AG04449 (cell line): ENCODE measurements at regions not wholly inside any gene's neighbourhood (a gene's known extent, or its start where the extent isn't known, plus 50 kb on each side); places are given as distances from the start of the nearest gene placed in this dataset.

Source experiments
- CTCF ChIA-PET: fragments of 350-600 bp; formaldehyde crosslinking; extraction: SDS; loops from one replicate; lab custom pipeline; 2021; ENCODE audit warnings: antibody characterized with exemption; lab: Yijun Ruan, JAX
- POLR2A ChIA-PET: fragments of 400-600, 350-600 bp; formaldehyde crosslinking; extraction: SDS; loops from one replicate; lab custom pipeline; 2020; ENCODE audit warnings: antibody characterized with exemption, inconsistent platforms; lab: Yijun Ruan, JAX
- DNase-seq: peaks from one replicate; pipeline ENCODE4 v3.0.0-alpha.2; 2010; ENCODE audit warnings: low read depth, low spot score
- H3K4me3 ChIP-seq: 2 replicates; pipeline ENCODE4 v1.5.1; 2011; ENCODE audit warnings: low read depth, mild to moderate bottlenecking, control low read depth, low read length
- TF ChIP-seq, protein P1 (sequence below): IDR thresholded peaks from one replicate; pipeline ENCODE4 v1.5.1; 2011; ENCODE audit warnings: mild to moderate bottlenecking, moderate library complexity, low read length, control low read depth, inconsistent platforms; ENCODE audit not compliant: insufficient read depth; ENCODE audit errors: missing control alignments

DNA sequence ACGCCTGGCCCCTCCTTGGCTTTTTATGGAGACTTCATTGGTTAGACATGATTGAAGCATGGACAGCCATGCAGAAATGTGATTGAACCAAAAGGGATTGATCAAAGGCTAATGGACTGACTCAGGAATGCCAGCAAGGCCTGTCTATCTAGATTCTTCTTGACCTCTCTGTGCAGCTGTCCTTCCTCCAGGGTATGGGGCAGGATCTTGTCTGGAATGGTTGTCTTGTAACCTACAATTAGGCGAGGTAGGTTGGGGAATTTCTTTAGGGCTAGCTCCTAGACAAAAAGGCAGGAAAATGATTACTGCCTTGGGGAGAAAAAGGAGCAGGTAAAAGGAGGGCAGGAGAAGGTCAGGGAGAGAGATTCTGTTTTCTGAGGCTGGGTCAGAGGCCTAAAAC is 59.6 kb upstream of the INCENP start:
- TF ChIP-seq, protein P1, sequence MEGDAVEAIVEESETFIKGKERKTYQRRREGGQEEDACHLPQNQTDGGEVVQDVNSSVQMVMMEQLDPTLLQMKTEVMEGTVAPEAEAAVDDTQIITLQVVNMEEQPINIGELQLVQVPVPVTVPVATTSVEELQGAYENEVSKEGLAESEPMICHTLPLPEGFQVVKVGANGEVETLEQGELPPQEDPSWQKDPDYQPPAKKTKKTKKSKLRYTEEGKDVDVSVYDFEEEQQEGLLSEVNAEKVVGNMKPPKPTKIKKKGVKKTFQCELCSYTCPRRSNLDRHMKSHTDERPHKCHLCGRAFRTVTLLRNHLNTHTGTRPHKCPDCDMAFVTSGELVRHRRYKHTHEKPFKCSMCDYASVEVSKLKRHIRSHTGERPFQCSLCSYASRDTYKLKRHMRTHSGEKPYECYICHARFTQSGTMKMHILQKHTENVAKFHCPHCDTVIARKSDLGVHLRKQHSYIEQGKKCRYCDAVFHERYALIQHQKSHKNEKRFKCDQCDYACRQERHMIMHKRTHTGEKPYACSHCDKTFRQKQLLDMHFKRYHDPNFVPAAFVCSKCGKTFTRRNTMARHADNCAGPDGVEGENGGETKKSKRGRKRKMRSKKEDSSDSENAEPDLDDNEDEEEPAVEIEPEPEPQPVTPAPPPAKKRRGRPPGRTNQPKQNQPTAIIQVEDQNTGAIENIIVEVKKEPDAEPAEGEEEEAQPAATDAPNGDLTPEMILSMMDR = no peak
- DNase-seq = no peak
- no peak overlapping the region for H3K4me3 ChIP-seq
- ChIA-PET POLR2A (no interaction called here), CTCF (interaction anchor here (1.4 to 3.1 kb wide), 3 partner anchors 18 to 166 kb away, joined by 4 to 15 read pairs (median 5); no protein-coding TSS in a partner anchor)

DNA sequence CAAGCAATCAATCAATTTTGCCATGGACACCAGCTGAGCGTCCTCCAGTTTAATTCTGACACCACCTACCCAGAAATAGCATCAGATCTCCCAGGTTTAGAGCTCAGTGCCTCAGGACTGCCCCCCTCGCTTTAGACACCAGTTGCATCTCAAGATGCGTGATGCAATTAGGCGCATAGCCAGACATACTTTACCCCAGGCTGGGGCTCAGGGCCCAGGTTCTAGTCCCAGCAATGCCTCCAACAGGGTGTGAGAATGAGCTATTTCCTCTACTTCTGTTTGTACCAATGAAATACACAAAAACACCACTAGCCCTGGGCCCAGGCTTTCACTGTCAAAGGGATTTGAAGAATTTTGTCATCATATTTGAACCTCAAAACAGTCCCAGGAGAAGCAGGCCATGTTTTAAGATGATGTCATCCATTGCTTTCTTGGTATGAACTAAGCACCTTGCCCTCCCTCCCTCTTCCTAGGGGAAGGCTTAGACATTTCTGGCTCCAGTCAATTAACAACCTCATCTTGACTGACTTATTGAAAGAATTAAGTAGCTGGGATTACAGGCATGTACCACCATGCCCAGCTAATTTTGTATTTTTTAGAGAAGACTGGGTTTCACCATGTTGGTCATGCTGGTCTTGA is 61.5 kb upstream of the INCENP start:
- TF ChIP-seq, protein P1 = no peak
- H3K4me3 ChIP-seq = no peak overlapping the region
- CTCF ChIA-PET = interaction anchor here (3.1 kb wide), 1 partner anchor 19 kb away, joined by 15 read pairs; no protein-coding TSS in a partner anchor
- DNase-seq = no peak
- POLR2A ChIA-PET = no interaction called here

DNA sequence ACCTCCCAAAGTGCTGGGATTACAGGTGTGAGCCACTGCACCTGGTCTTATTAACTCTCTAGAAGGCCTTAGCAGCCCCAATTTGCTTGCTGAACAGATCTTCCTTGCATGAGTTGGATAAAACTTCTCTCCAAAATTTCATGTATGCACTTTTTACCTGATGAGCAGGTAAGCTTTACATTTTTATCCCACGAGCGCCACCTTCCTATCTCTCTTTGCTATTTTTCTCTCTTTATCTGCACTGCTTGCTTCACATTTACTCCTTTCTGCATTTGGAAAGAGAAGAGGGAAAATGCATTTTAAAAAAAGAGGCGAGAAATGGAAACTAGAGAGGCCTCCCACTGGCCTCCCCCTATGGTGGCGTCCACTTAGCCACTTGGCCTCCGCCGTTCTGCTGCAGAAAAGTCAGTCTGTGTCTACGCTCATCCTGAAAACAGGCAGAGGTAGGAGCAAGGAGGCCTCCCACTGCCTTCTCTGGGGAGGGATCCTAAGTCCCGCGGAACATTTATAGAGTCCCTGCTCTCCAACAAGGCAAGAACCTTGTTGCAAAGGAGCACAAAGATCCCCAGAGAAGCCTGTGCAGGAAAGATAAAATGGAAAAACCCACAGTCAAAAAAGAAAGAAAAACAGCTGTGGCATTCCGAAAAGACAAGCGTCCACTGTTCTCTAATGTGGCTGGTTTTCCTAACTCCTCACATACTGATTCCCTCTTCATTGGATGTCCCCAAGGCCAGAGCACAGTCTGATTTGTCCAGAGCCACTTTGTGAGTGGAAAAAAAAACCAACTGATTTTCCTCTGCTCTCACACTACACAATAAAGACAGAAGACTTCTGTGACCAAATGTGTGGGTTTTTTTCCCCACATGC is 62.2 kb upstream of the INCENP start:
- POLR2A ChIA-PET = no interaction called here
- H3K4me3 ChIP-seq = no peak overlapping the region
- TF ChIP-seq, protein P1 = no peak
- CTCF ChIA-PET = interaction anchor here (3.1 kb wide), 1 partner anchor 20 kb away, joined by 15 read pairs; no protein-coding TSS in a partner anchor
- DNase-seq = no peak

DNA sequence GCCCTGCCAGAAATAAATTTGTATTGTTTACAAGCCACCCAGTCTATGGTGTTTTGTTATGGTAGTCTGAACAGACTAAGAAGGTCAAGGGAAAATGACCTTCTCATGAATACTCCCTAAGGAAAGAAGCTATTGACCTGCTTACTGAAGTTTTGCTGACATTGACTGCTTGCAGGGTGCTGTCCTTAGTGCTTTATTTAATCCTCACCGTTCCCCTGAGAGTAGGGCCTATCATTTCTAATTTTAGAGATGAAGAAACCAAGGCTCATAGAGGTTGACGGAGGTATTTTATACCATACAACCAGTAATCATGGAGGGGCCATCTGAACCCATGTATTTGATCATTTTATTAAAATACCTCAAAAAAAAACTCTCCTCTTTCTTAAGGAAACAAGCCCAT is 66.7 kb upstream of the INCENP start:
- DNase-seq = no peak
- POLR2A ChIA-PET = no interaction called here
- TF ChIP-seq, protein P1 = no peak
- CTCF ChIA-PET = no interaction called here
- no peak overlapping the region for H3K4me3 ChIP-seq

DNA sequence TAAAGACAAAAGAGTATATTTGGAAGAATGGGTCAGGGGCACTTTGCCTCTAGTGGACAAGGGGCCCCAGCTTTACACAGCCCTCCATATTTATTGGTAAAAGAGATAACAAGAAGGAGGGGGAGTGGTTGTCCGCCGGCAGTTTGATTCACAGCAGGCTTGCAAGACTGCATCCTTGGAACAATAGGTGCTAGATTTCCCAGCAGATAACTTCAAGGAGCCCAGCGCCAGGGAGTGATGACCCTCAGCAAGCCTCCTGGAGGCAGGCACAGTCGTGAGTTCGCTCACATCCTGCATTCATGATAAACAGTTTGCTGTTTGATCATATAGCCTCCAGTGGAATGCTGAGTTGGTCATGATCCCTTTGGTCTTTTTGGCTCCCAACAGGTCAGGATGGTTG is 67.8 kb upstream of the INCENP start:
- TF ChIP-seq, protein P1 = no peak
- ChIA-PET POLR2A (no interaction called here), CTCF (interaction anchor here (4.0 kb wide), 1 partner anchor 26 kb away, joined by 16 read pairs; no protein-coding TSS in a partner anchor)
- no peak for DNase-seq
- no peak overlapping the region for H3K4me3 ChIP-seq
